Uterus (tissue), 2 donors: ENCODE measurements at regions not wholly inside any gene's neighbourhood (a gene's known extent, or its start where the extent isn't known, plus 50 kb on each side); places are given as distances from the start of the nearest gene placed in this dataset.

Source experiments
- CTCF ChIP-seq, 4 experiments: fragments of 200-600 bp in 2 of 4; fragments of 450-650 bp in 2 of 4; sonication (generic) in 2 of 4; IDR thresholded peaks; one replicate each; pipeline ENCODE4 v1.5.1; 2016 to 2019; ENCODE audit warnings: antibody characterized with exemption in 4 of 4, mild to moderate bottlenecking in 2 of 4, moderate library complexity in 1 of 4
- POLR2A ChIP-seq, 2 donors: fragments of 450-650 bp; IDR thresholded peaks; one replicate each; pipeline ENCODE4 v1.6.1; 2016; ENCODE audit warnings: antibody characterized with exemption in 2 of 2, mild to moderate bottlenecking in 1 of 2, moderate library complexity in 1 of 2

DNA sequence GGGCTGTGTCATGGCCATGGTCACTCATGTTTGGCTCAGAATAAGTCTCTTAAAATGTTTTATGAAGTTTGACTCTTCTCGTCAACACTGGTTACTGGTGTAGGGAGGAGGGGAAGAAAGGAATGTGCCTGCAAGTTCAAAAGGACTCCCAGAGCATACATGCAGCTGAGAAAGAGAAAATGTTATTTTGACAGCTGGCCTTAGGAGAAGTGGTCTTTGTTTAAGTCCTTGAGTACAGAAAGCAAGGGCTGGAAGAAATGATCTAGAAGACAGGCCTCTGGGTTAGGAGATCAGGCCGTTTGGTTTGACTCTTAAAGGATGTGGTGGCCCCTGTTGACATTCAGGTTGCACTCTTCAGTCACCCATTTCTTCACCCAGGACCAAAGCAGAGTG, 245.5 kb downstream of the REEP3 start:
- TF ChIP-seq CTCF (IDR thresholded peaks at IDR 0.05) (no peak), POLR2A (IDR thresholded peaks at IDR 0.05) (no peak)
